Hepatocyte (in vitro differentiated cells): ENCODE measurements at regions not wholly inside any gene's neighbourhood (a gene's known extent, or its start where the extent isn't known, plus 50 kb on each side); places are given as distances from the start of the nearest gene placed in this dataset.

ENCODE experiments used
- DNase-seq: peaks from one replicate; pipeline ENCODE4 v3.0.0-alpha.2; 2016; ENCODE audit warnings: low spot score
- H2AFZ ChIP-seq: fragments of 200-600 bp; sonication (generic); 2 replicates; pipeline ENCODE4 v1.6.0; 2016; ENCODE audit warnings: antibody characterized with exemption, mild to moderate bottlenecking
- H3K27ac ChIP-seq: fragments of 200-600 bp; sonication (generic); 2 replicates; pipeline ENCODE4 v1.5.1; 2016; ENCODE audit warnings: mild to moderate bottlenecking
- H3K27me3 ChIP-seq: fragments of 200-600 bp; sonication (generic); 2 replicates; pipeline ENCODE4 v1.6.1; 2016
- H3K36me3 ChIP-seq: fragments of 200-600 bp; sonication (generic); replicated peaks from 2 replicates; pipeline ENCODE4 v1.5.1; 2016; ENCODE audit warnings: low read depth; ENCODE audit not compliant: insufficient read depth
- H3K4me1 ChIP-seq: fragments of 200-600 bp; sonication (generic); 2 replicates; pipeline ENCODE4 v1.5.1; 2016; ENCODE audit warnings: mild to moderate bottlenecking, moderate library complexity; ENCODE audit not compliant: insufficient read depth
- H3K4me2 ChIP-seq: fragments of 200-600 bp; sonication (generic); 2 replicates; pipeline ENCODE4 v1.6.0; 2016
- H3K4me3 ChIP-seq: fragments of 200-600 bp; sonication (generic); 2 replicates; pipeline ENCODE4 v1.5.1; 2016; ENCODE audit warnings: mild to moderate bottlenecking
- H3K79me2 ChIP-seq: fragments of 200-600 bp; sonication (generic); 2 replicates; pipeline ENCODE4 v1.6.0; 2017; ENCODE audit warnings: mild to moderate bottlenecking
- H3K9me2 ChIP-seq: fragments of 200-600 bp; sonication (generic); replicated peaks from 2 replicates; pipeline ENCODE4 v1.6.0; 2017; ENCODE audit warnings: mild to moderate bottlenecking; ENCODE audit not compliant: insufficient read depth
- H3K9me3 ChIP-seq: fragments of 200-600 bp; sonication (generic); 2 replicates; pipeline ENCODE4 v1.5.1; 2016; ENCODE audit warnings: low read depth, mild to moderate bottlenecking
- H4K20me1 ChIP-seq: fragments of 200-600 bp; sonication (generic); 2 replicates; pipeline ENCODE4 v1.6.0; 2016; ENCODE audit warnings: mild to moderate bottlenecking; ENCODE audit not compliant: insufficient read depth, poor library complexity, severe bottlenecking
- EZH2 ChIP-seq: fragments of 200-600 bp; sonication (generic); IDR thresholded peaks from 2 replicates; pipeline ENCODE4 v1.6.1; 2016; ENCODE audit warnings: antibody characterized with exemption, mild to moderate bottlenecking, borderline replicate concordance
- EZH2phosphoT487 ChIP-seq: fragments of 200-600 bp; sonication (generic); IDR thresholded peaks from one replicate; pipeline ENCODE4 v1.6.1; 2018; ENCODE audit warnings: antibody characterized with exemption, mild to moderate bottlenecking, low read depth, moderate library complexity; ENCODE audit not compliant: unreplicated experiment, severe bottlenecking
- WGBS: methylation state at CpG from one replicate; pipeline ENCODE4 v1.1.6; 2016; ENCODE audit warnings: low lambda C conversion rate; ENCODE audit errors: missing lambda C conversion rate; 5-methylcytosine and 5-hydroxymethylcytosine counted together
- TF ChIP-seq, protein P1 (sequence below): fragments of 200-600 bp; sonication (generic); IDR thresholded peaks from 2 replicates; pipeline ENCODE4 v1.5.1; 2016; ENCODE audit warnings: antibody characterized with exemption, mild to moderate bottlenecking; ENCODE audit not compliant: poor library complexity

DNA sequence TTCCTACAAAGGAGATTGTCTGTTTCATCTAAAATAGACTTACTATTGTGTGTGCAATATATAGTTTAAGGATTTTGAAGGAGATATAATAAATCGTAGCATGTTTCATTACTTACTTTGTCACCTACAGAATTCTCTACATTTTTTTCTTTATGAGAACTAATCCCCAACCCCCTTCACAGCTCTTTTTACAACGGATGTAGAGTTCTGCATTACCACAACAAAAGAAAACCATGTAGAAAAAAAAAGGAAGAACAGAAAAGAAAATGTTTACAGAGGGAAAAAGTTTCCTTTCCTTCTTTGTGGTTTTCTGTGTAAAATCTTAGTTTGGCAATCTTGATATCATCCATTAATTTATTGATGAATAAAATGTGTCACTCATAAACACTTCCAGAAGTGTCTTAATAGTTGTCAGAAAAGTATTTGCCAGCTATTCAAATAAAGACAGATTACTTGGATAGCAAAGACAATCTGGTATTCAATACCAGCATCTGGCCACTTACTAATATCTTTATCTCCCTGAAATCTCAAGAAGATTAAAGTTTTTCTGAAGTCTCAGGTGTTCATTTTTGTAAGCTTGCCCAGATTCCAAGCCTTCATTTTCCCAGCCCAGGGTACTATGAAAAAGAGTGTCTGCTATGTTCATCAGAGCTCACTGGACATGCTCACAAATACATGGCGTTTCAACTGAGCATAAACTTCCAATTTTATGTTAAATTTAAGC, 806.8 kb downstream of the PCDH19 start:
- Histone ChIP-seq H2AFZ (no peak overlapping the region), H3K4me2 (no peak overlapping the region), H3K4me1 (no peaks in the 10 kb centered on the region), H3K27ac (no peak overlapping the region), H3K9me3 (no peaks in the 10 kb centered on the region), H3K36me3 (no peaks in the 10 kb centered on the region), H3K27me3 (no peaks in the 10 kb centered on the region), H3K4me3 (no peak overlapping the region), H3K9me2 (no peaks in the 10 kb centered on the region), H4K20me1 (no peaks in the 10 kb centered on the region), H3K79me2 (no peaks in the 10 kb centered on the region)
- DNase-seq, result no peak
- TF ChIP-seq EZH2, result no peak
- TF ChIP-seq, protein P1, sequence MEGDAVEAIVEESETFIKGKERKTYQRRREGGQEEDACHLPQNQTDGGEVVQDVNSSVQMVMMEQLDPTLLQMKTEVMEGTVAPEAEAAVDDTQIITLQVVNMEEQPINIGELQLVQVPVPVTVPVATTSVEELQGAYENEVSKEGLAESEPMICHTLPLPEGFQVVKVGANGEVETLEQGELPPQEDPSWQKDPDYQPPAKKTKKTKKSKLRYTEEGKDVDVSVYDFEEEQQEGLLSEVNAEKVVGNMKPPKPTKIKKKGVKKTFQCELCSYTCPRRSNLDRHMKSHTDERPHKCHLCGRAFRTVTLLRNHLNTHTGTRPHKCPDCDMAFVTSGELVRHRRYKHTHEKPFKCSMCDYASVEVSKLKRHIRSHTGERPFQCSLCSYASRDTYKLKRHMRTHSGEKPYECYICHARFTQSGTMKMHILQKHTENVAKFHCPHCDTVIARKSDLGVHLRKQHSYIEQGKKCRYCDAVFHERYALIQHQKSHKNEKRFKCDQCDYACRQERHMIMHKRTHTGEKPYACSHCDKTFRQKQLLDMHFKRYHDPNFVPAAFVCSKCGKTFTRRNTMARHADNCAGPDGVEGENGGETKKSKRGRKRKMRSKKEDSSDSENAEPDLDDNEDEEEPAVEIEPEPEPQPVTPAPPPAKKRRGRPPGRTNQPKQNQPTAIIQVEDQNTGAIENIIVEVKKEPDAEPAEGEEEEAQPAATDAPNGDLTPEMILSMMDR, result no peak
- no peak for TF ChIP-seq EZH2phosphoT487
- WGBS, result 51% methylated on average over 3 of the region's 3 CpGs

DNA sequence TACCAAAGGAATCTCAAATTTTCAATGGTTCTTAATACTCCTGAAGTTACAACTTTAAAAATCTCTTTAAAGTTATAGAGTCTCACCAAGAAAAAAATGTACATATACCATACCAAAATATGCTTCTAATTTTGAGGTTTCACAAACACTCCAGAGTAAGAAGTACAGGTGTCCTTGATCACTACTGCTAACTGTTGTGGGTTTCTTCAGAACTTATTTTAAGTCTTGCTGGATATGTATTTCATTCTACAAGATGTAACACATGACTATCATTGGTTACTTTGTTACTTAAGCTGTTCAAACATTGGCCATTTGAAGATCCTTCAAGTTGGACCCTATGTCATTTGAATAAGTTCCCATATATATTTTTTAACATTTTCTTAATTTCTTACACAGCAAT, 808.0 kb downstream of the PCDH19 start:
- H3K27ac ChIP-seq, result no peak overlapping the region
- no peaks in the 10 kb centered on the region for H3K9me3 ChIP-seq
- no peaks in the 10 kb centered on the region for H3K4me1 ChIP-seq
- H3K79me2 ChIP-seq, result no peaks in the 10 kb centered on the region
- no peaks in the 10 kb centered on the region for H4K20me1 ChIP-seq
- H3K9me2 ChIP-seq, result no peaks in the 10 kb centered on the region
- no peak overlapping the region for H3K4me2 ChIP-seq
- no peak overlapping the region for H3K4me3 ChIP-seq
- H2AFZ ChIP-seq, result no peak overlapping the region
- no peaks in the 10 kb centered on the region for H3K36me3 ChIP-seq
- H3K27me3 ChIP-seq, result no peaks in the 10 kb centered on the region
- TF ChIP-seq EZH2, result no peak
- TF ChIP-seq, protein P1, result no peak
- TF ChIP-seq EZH2phosphoT487, result no peak
- no peak for DNase-seq

DNA sequence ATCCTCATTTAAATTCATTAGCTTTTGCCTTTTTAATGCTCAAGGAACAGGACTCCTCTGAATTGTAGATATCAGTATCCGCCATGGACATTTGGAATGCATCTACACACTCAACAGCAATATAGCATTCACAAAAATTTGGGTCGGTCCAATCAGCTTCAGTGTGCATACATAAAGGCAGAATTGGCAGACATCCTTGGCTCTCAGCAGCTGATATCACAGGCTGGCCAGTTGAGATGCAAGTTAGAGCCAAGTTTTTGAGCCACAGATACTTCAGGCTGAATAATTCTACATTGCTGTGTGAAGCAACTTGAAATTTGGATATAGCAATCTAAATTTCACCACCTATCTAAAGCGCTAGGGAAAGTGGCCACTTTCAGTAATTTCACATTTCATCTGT, 821.1 kb downstream of the PCDH19 start:
- H2AFZ ChIP-seq, result no peak overlapping the region
- TF ChIP-seq, protein P1, result no peak
- TF ChIP-seq EZH2phosphoT487 (no peak), EZH2 (no peak)
- no peaks in the 10 kb centered on the region for H3K9me2 ChIP-seq
- H3K4me1 ChIP-seq, result no peaks in the 10 kb centered on the region
- H3K27me3 ChIP-seq, result no peaks in the 10 kb centered on the region
- no peak overlapping the region for H3K4me2 ChIP-seq
- H3K79me2 ChIP-seq, result no peaks in the 10 kb centered on the region
- H3K9me3 ChIP-seq, result no peaks in the 10 kb centered on the region
- 68% methylated on average over 3 of the region's 3 CpGs for WGBS
- H3K4me3 ChIP-seq, result no peak overlapping the region
- DNase-seq, result no peak
- no peaks in the 10 kb centered on the region for H3K36me3 ChIP-seq
- H4K20me1 ChIP-seq, result no peaks in the 10 kb centered on the region
- H3K27ac ChIP-seq, result no peak overlapping the region
